HG03135 (cell line): ENCODE measurements at regions not wholly inside any gene's neighbourhood (a gene's known extent, or its start where the extent isn't known, plus 50 kb on each side); places are given as distances from the start of the nearest gene placed in this dataset.

Experiments
- ATAC-seq: cut with Tn5 transposase; IDR thresholded peaks from one replicate; pipeline ENCODE4 v1.9.1; 2021; ENCODE audit warnings: mild to moderate bottlenecking, moderate library complexity; ENCODE audit not compliant: unreplicated experiment

DNA sequence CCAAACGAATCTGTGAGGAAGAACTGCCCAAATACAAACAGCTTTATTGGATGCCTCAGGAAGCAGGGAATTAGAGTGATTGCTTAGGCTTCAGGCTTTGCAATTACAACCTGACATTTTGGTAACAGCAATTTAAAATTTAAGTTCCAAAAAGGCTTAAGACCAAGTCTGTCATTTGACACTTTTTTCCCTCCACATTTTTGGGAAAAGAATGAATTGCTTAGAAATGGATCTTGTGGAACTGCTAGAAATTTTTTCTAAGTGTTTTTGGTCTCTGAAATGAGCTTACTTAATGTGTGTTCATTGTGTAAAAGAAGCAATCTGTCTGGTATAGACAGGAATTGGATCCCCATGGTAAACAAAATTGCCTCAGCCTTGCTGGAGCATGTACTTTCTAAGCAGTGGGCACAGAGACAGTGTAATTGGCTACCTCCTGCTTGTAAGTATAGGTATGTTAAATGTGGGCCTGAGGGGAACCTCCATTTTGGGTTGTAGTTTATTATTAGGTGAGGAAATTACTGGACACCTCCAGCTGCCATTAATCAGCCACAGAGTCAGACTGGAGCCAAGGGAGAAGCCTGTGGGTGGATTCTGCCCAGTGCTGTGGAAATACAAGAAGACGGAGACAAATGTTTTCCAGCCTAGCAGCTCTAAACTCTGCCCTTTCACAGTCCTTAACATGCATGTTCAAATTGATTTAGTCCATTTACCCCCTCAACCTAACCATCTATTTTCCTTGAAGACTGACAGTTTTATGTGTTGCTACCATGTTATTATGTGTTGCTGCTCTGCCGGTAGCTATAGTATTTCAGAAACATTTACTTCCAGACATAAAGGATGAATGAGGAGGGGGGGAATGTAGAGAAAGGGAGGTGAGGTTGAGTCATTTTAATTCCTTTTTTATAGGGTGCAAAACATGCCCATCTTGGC is 473.0 kb downstream of the SPRY1 start:
- ATAC-seq = no peak

GRCh38 chr4:123870216-123870876 is 473.8 kb downstream of the SPRY1 start:
- ATAC-seq = no peak

DNA sequence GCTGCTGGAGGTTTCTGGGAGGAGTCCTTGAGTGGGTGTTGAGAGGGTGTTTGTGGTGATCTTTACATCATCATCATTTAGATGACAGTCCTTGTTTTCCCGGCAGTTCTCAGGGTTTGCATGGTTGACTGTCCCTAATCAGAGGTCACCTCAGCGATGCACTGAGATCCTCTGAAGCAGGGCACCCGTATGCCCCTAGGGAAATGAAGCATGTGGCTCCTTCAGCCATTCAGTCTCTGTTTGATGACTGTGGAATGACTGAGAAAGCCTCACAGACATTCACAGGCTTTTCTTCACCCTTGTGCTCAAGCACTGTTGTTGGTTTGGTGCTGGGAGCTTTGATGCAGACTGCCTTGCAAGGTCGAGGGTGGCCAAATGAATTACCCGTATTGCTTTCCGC is 474.7 kb downstream of the SPRY1 start:
- no peak for ATAC-seq

DNA sequence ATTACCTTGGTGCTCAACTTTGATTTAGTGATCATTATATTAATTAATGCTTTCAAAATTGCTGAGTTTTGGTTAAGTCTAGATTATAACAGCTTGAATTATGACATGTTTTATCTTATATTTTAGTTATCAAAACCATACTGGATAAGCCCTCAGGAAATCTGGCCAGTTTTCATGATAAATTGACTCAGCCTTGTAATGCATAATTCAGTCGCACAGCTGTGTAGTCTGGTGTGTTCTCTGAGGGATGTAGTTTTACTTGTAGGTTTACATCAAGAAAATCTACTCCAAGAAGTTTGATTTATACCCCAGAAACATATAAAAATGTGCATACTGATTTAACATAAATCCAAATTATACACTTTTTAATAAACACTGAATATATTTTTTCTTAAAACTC is 477.5 kb downstream of the SPRY1 start:
- no peak for ATAC-seq

- ATAC-seq = no peak
These were observed 479.5 kb downstream of the SPRY1 start for GRCh38 chr4:123876143-123876542.

- ATAC-seq = no peak
These were observed 480.1 kb downstream of the SPRY1 start for GRCh38 chr4:123876671-123877101.

- no peak for ATAC-seq
These were observed 481.0 kb downstream of the SPRY1 start for GRCh38 chr4:123877551-123877950.

- ATAC-seq = no peak
These were observed 482.4 kb downstream of the SPRY1 start for GRCh38 chr4:123878976-123879375.

DNA sequence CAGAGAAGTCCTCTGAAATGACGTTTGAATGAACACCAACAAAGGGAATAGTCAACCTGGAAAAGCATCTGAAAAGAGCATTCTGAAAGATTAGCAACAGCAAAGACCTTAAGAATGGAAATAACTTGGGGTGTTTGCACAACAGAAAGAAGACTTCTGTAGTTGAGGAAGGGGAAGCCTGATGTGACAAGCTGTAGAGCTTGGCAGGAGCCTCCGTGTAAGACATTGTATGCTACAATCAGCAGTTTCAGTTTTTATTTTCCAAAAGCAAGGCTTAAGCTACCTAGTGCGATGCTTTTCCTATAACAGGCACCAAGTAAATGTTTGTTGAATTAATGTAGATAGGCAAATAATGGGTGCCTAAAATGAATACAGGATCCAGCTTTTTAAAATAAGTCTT is 484.0 kb downstream of the SPRY1 start:
- no peak for ATAC-seq

GRCh38 chr4:123884922-123885321 is 488.3 kb downstream of the SPRY1 start:
- no peak for ATAC-seq

DNA sequence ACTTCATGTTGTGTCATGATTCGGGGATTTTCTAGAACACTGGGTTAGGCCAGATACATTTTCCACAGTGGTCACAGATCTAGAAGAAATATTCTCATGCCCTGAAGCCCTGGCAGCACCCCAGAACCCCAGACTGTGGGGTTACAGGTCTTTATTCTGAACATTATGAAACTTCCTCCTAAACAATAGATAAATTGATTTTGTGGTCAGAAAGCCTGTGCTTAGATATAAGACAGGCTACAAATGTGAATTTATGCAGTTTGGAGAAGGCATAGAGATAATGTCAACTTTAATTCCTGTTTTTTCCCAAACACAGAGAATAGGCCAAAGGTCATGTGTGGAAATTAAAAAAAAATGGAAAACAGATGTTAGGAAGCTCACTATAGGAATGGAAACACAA is 492.9 kb downstream of the SPRY1 start:
- ATAC-seq = no peak

DNA sequence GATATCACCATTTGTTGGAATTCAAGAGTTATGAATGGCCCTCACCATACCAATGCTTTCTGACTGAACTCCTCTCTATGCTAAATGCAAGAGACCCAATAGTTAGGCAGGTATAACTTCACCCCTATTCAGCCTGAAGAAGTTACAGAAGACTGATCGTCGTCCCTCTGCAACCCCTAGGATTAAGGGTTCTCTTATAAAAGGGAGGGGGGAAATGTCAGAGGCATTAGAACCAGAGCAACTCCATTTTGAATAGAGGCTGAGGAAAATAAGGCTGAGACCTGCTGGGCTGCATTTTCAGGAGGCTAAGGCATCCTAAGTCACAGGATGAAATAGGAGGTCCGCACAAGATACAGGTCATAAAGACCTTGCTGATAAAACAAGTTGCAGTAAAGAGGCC is 494.3 kb downstream of the SPRY1 start:
- ATAC-seq = no peak

DNA sequence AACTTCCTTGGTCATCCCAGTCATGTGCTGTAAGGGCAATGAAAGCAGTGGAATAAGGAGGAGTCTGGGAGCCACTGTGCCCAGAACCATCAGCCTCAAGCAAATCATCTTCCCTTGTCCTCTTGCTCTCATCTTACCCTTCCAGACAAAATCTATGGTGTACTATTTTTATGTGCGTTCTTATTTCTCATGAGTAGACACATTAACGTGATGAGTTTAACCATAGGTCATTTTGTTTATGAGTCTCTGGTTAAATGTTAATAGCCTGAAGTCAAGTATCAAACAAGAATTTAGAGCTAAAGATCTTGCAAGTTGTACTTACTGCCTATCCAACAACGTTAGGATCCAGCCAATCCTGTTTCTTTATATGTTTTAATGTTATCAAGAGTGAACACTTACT is 495.3 kb downstream of the SPRY1 start:
- ATAC-seq = no peak

- ATAC-seq = no peak
These were observed 495.9 kb downstream of the SPRY1 start for GRCh38 chr4:123892368-123892976.

GRCh38 chr4:123893011-123893981 is 496.7 kb downstream of the SPRY1 start:
- ATAC-seq = no peak

- ATAC-seq = no peak
These were observed 500.0 kb downstream of the SPRY1 start for GRCh38 chr4:123896446-123897071.

GRCh38 chr4:123898946-123899666 is 502.5 kb downstream of the SPRY1 start:
- ATAC-seq = no peak

DNA sequence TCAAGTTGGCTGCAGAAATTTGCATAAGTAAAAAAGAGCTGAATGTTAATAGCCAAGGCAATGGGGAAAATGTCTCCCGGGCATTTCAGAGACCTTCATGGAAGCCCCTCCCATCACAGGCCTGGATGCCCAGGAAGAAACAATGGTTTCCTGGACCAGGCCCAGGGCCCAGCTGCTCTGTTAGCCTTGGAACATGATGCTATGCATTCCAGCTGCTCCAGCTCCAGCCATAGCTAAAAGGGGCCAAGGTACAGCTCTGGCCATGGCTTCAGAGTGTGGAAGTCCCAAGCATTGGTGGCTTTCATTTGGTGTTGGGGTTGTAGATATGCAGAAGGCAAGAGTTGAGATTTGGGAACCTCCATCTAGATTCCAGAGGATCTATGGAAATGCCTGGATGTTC is 508.3 kb downstream of the SPRY1 start:
- ATAC-seq = no peak

GRCh38 chr4:123913598-123913997 is 517.0 kb downstream of the SPRY1 start:
- ATAC-seq = no peak

DNA sequence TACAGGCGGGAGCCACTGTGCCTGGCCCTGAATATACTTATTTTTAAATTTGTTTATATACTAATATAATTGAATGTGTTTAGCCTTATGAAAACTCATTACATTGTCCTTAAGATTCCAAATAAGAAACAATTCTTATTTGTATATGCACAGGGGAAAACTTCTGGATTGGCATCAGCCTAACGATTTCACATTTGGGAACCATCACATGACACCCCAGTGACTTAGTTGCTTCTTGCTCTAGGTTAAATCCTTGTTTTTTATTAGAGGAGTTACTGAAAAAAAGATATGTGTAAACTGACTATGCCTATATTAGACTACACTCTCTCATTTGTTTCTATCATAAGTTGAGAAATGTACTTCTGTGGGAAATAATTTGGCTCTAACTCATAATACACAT is 520.2 kb downstream of the SPRY1 start:
- no peak for ATAC-seq
